NOMO-1 treated with DMSO at 0.1 percent for 48 hours (cell line): ENCODE measurements at regions not wholly inside any gene's neighbourhood (a gene's known extent, or its start where the extent isn't known, plus 50 kb on each side); places are given as distances from the start of the nearest gene placed in this dataset.

Experiments
- DNase-seq: peaks from one replicate; lab custom pipeline; 2025; ENCODE audit not compliant: unreplicated experiment; lab: John Stamatoyannopoulos, UW

GRCh38 chr2:103942199-103942598, 911.7 kb upstream of the POU3F3 start:
- DNase-seq: no peak

- DNase-seq: no peak
Observed at GRCh38 chr2:103945083-103945482, 908.8 kb upstream of the POU3F3 start.

- no peak for DNase-seq
Observed at GRCh38 chr2:103959174-103960128, 894.5 kb upstream of the POU3F3 start.

- no peak for DNase-seq
Observed at GRCh38 chr2:103960129-103960513, 893.8 kb upstream of the POU3F3 start.

GRCh38 chr2:103960951-103961350, 893.0 kb upstream of the POU3F3 start:
- DNase-seq: no peak

GRCh38 chr2:103961862-103962261, 892.1 kb upstream of the POU3F3 start:
- no peak for DNase-seq

- DNase-seq: no peak
Observed at GRCh38 chr2:103962670-103963069, 891.2 kb upstream of the POU3F3 start.

- DNase-seq: no peak
Observed at GRCh38 chr2:103963146-103963725, 890.7 kb upstream of the POU3F3 start.

- DNase-seq: no peak
Observed at GRCh38 chr2:103977241-103977640, 876.7 kb upstream of the POU3F3 start.

- no peak for DNase-seq
Observed at GRCh38 chr2:103977668-103978067, 876.2 kb upstream of the POU3F3 start.

GRCh38 chr2:103980401-103980800, 873.5 kb upstream of the POU3F3 start:
- DNase-seq: no peak

- DNase-seq: no peak
Observed at GRCh38 chr2:103982691-103983090, 871.2 kb upstream of the POU3F3 start.

- DNase-seq: no peak
Observed at GRCh38 chr2:103986001-103986400, 867.9 kb upstream of the POU3F3 start.

GRCh38 chr2:103991591-103991990, 862.3 kb upstream of the POU3F3 start:
- no peak for DNase-seq

GRCh38 chr2:104004821-104005220, 849.1 kb upstream of the POU3F3 start:
- DNase-seq: no peak

- no peak for DNase-seq
Observed at GRCh38 chr2:104016801-104017200, 837.1 kb upstream of the POU3F3 start.

- DNase-seq: no peak
Observed at GRCh38 chr2:104023306-104023705, 830.6 kb upstream of the POU3F3 start.

- DNase-seq: no peak
Observed at GRCh38 chr2:104023765-104024164, 830.1 kb upstream of the POU3F3 start.

GRCh38 chr2:104025295-104025694, 828.6 kb upstream of the POU3F3 start:
- DNase-seq: no peak

- no peak for DNase-seq
Observed at GRCh38 chr2:104026725-104027124, 827.2 kb upstream of the POU3F3 start.

- no peak for DNase-seq
Observed at GRCh38 chr2:104027321-104027720, 826.6 kb upstream of the POU3F3 start.

- DNase-seq: no peak
Observed at GRCh38 chr2:104028061-104028460, 825.9 kb upstream of the POU3F3 start.
